Left ventricle myocardium superior (tissue), 1 donor: ENCODE measurements at regions not wholly inside any gene's neighbourhood (a gene's known extent, or its start where the extent isn't known, plus 50 kb on each side); places are given as distances from the start of the nearest gene placed in this dataset.

Experiments used
- ATAC-seq: fragments of 200-7000 bp; cut with Tn5 transposase; one replicate; pipeline ENCODE4 v1.9.1; 2020; ENCODE audit warnings: mild to moderate bottlenecking, moderate library complexity
- DNase-seq: peaks from one replicate; pipeline ENCODE4 v3.0.0-alpha.2; 2020
- intact Hi-C: fragments of 100-400 bp; cut with micrococcal nuclease; formaldehyde crosslinking; loops from one replicate; pipeline ENCODE4 v1.11.0; 2022
- donor health status: DM: no; HTN: yes; CAD: no; lungs with severe emphysema.

GRCh38 chr1:199311478-199312262 is 672.8 kb downstream of the PTPRC start:
- intact Hi-C loops, result no loop called here
- ATAC-seq (no peak), DNase-seq (no peak)

DNA sequence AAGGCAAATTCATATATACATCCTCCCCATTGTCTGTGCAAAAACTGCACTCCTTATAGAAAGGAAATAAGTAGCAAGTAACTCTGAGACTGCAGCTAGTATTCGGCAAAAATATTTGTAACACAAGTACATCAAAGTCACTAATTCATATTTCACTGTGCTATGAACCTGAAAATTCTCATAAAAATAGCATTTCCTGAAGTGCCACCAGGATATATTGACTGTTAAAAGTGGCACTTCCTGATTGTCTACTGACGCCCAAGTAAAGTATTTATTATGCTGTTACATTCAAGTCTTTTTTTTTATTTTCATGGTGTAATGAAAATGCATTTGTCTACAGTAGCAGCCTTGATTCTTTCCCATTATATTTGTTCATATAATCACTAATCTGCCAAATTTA is 673.8 kb downstream of the PTPRC start:
- intact Hi-C loops, result no loop called here
- no peak for ATAC-seq
- DNase-seq, result no peak

DNA sequence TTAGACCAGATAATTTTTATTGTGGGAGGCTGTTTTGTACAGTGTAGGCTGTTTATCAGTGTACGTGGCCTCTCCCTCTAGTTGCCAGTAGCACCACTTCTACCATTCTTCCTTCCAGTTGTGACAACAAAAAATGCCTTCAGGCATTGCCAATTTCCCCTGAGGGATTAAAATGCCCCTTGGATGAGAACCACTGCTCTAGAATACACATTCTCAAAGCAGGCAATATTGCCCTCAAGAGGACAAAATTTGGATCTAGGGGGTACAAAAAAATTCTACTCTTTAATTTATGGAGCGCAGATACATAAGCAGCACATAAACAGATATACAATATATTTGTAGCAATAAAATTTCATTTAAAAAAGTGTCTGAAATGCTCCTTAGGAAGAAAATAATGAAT is 674.6 kb downstream of the PTPRC start:
- ATAC-seq (no peak), DNase-seq (no peak)
- intact Hi-C loops, result no loop called here

GRCh38 chr1:199319341-199319740 is 680.5 kb downstream of the PTPRC start:
- no peak for DNase-seq
- intact Hi-C loops, result no loop called here
- no peak for ATAC-seq

GRCh38 chr1:199322278-199322677 is 683.4 kb downstream of the PTPRC start:
- ATAC-seq, result no peak
- no peak for DNase-seq
- intact Hi-C loops, result no loop called here

GRCh38 chr1:199333180-199333579 is 694.3 kb upstream of the NR5A2 start:
- ATAC-seq (no peak), DNase-seq (no peak)
- intact Hi-C loops, result loop anchor here (10.0 kb wide), 1 partner anchor 58 kb away; no protein-coding TSS in a partner anchor

DNA sequence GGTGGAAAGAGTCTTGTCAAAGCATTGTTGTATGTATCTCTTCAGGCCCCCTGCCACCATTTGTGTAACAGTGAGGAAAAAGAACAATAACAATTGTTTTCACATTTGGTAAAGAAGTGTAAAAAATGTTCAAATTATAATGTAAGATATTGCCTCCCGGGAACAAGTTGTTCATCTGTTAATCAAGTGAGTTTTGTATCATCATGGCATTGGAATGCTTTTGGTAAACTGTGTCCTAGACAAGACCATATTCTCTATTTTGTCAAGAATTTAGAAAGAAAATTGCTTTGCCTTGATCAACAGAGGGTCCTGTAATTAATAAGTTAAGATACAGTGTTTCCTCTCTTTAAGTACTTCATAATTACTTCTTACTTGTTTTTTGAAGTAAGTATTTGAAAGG is 692.0 kb upstream of the NR5A2 start:
- intact Hi-C loops, result loop anchor here (10.0 kb wide), 1 partner anchor 61 kb away; no protein-coding TSS in a partner anchor
- ATAC-seq (no peak), DNase-seq (no peak)

DNA sequence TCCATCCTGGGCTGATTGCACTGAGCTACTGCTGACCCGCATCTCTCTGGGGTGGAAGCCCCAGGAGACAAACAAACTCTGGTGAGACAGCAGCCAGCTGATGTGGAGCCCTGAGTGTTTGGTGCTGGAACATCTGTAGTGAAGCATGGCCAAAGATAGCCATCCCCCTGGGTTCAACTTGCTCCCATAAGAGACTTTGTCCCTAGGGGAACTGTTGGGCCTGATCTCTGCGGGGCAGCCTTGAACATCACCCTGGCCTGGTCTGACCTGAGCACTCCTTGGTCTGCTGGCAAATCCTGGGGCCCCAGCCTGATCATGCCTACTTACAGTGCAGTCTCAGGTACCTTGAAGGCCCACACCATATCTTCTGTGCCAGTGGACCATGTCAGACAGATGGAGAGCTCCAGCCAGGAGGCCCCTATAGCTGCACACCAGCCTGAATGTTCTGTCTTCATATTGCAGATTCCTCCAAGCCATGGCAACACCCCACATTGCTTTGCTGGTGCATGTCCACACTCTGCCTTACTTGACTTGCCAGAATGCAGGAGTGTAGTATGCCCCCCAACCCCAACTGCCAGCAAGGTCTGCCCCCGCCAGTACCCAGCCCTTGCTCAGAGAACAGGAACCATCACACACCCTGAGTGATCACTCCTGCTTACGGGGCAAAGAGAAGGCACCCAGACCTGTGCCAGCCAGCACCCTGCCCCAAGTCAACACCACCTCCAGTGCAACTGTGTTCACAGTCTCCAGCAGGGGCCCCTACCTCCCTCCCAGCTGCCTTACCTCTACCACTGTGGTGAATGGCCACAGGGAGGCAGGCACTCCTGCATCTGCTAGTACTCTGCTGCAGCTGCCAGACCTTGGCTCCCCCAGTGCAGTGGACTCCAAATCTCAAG is 690.5 kb upstream of the NR5A2 start:
- DNase-seq (no peak), ATAC-seq (no peak)
- intact Hi-C loops, result loop anchor here (10.0 kb wide), 1 partner anchor 62 kb away; no protein-coding TSS in a partner anchor

DNA sequence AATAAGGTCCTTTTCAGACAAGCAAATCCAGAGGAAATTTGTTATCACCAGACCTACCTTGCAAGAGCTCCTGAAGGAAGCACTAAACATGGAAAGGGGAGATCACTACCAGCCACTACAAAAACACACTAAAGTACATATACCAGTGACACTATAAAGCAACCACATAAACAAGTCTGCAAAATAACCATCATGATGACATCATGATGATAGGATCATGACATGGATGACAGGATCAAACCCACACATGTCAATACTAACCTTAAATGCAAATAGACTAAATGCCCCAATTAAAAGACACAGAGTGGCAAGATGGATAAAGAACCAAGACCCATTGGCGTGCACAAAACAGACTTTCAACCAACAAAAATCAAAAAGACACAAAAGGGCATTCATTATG is 688.8 kb upstream of the NR5A2 start:
- intact Hi-C loops, result loop anchor here (10.0 kb wide), 1 partner anchor 64 kb away; no protein-coding TSS in a partner anchor
- ATAC-seq (no peak), DNase-seq (no peak)

DNA sequence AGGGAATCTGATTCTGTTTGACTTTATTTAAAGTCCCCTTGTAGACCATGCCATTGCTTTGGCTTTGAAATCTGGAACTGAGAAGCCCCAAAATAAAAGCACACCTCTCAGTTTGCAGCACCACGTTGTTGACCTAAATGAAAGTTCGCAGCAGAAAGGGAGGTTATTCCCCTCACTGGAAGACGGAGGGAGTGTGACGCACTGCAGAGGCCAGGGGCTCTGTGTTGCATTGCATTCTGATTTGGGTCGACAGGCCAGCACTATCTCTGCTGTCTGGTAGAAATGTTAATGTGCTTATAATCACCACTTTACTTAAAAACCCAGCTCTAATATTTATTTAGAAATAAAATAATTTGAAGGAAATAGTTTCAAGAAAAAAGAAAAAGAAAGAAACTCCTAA is 675.2 kb upstream of the NR5A2 start:
- no peak for ATAC-seq
- intact Hi-C loops, result no loop called here

DNA sequence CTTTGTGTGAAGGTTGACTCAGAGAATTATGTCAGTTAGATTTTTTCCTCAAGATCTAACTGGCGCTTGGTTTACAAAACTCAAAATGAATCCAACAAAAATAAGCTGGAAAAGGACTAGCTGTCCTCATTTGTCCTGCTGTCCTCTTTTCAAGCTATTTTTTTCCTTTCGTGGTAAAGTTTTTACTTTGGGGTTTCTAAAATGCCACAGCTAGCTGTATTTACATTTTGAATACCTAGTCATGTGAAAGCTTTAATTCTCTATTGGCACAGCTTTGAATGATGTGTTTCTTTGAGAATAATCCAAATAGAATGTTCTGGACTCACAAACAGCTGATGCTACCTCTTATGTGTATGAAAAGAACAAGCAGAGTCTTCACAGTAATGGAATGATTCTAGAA is 673.6 kb upstream of the NR5A2 start:
- intact Hi-C loops, result no loop called here
- DNase-seq (no peak), ATAC-seq (no peak)

More for the DNA sequence above, 675.2 kb upstream of the NR5A2 start:
- DNase-seq, result no peak

DNA sequence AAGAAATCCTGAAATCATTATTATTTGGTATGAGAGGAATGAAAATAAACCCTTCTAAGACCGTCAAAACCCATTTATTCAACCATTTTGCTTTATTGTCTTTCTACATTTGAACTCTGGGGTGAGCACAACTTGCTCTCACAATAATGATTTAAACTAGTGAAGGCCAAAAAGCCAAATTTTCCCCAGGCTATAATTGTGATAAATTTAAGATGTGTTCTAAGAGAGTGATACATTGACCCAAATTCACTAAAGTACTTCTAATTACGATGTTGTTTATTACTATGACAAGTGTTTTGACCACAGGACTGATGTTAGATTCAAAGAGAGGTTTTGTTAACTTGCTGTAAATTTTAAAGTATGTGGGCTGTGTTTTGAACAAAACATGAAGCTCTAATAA is 670.9 kb upstream of the NR5A2 start:
- ATAC-seq (no peak), DNase-seq (no peak)
- intact Hi-C loops, result no loop called here

- no peak for ATAC-seq
- no peak for DNase-seq
- intact Hi-C loops, result no loop called here
These were observed 669.9 kb upstream of the NR5A2 start for GRCh38 chr1:199357599-199357998.

- intact Hi-C loops, result no loop called here
- DNase-seq (no peak), ATAC-seq (no peak)
These were observed 664.5 kb upstream of the NR5A2 start for GRCh38 chr1:199362996-199363395.

- intact Hi-C loops, result no loop called here
- ATAC-seq (no peak), DNase-seq (no peak)
These were observed 654.4 kb upstream of the NR5A2 start for GRCh38 chr1:199373139-199373538.

GRCh38 chr1:199377211-199377610 is 650.3 kb upstream of the NR5A2 start:
- ATAC-seq, result no peak
- DNase-seq, result no peak
- intact Hi-C loops, result no loop called here

- ATAC-seq (no peak), DNase-seq (no peak)
- intact Hi-C loops, result no loop called here
These were observed 643.7 kb upstream of the NR5A2 start for GRCh38 chr1:199383793-199384192.

GRCh38 chr1:199394856-199395255 is 632.7 kb upstream of the NR5A2 start:
- intact Hi-C loops, result no loop called here
- DNase-seq (no peak), ATAC-seq (no peak)

- ATAC-seq (no peak), DNase-seq (no peak)
- intact Hi-C loops, result no loop called here
These were observed 631.1 kb upstream of the NR5A2 start for GRCh38 chr1:199396456-199396855.

- ATAC-seq, result no peak
- intact Hi-C loops, result no loop called here
- DNase-seq, result no peak
These were observed 627.4 kb upstream of the NR5A2 start for GRCh38 chr1:199399996-199400724.
